Prostate gland (tissue), 2 donors: ENCODE measurements at regions not wholly inside any gene's neighbourhood (a gene's known extent, or its start where the extent isn't known, plus 50 kb on each side); places are given as distances from the start of the nearest gene placed in this dataset.

ENCODE experiments used
- POLR2A ChIP-seq: fragments of 450-650 bp; IDR thresholded peaks from one replicate; pipeline ENCODE4 v1.6.1; 2016; ENCODE audit warnings: antibody characterized with exemption, mild to moderate bottlenecking
- POLR2AphosphoS5 ChIP-seq: sonication (generic); formaldehyde crosslinking; IDR thresholded peaks from one replicate; pipeline ENCODE4 v1.6.1; 2017; ENCODE audit warnings: antibody characterized with exemption
- TF ChIP-seq, protein P1 (sequence below), 4 experiments: fragments of 200-600 bp in 2 of 4; fragments of 450-650 bp in 2 of 4; sonication (generic) in 2 of 4; IDR thresholded peaks; 1 replicate in 3 of 4; 2 replicates in 1 of 4; pipeline ENCODE4 v1.5.1; 2016 to 2019; ENCODE audit warnings: antibody characterized with exemption in 4 of 4, mild to moderate bottlenecking in 2 of 4, moderate library complexity in 2 of 4

DNA sequence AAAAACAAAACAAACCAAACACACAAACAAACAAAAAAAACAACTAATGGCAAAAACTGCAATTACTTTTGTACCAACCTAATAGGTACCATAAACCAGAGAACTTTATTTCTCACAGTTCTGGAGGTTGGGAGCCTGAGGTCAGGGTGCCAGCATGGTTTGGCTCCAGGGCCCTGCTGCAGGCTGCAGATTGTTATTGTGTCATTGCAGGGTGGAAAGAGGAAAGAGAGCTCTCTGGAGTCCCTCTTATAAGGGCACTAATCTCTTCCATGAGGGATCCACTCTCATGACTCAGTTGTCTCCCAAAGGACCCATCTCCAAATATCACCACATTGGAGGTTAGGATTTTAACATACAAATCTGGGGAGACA is 64.9 kb upstream of the CPEB4 start:
- TF ChIP-seq, protein P1, sequence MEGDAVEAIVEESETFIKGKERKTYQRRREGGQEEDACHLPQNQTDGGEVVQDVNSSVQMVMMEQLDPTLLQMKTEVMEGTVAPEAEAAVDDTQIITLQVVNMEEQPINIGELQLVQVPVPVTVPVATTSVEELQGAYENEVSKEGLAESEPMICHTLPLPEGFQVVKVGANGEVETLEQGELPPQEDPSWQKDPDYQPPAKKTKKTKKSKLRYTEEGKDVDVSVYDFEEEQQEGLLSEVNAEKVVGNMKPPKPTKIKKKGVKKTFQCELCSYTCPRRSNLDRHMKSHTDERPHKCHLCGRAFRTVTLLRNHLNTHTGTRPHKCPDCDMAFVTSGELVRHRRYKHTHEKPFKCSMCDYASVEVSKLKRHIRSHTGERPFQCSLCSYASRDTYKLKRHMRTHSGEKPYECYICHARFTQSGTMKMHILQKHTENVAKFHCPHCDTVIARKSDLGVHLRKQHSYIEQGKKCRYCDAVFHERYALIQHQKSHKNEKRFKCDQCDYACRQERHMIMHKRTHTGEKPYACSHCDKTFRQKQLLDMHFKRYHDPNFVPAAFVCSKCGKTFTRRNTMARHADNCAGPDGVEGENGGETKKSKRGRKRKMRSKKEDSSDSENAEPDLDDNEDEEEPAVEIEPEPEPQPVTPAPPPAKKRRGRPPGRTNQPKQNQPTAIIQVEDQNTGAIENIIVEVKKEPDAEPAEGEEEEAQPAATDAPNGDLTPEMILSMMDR (IDR thresholded peaks at IDR 0.05): no peak
- TF ChIP-seq POLR2AphosphoS5 (no peak), POLR2A (no peak)
